Skeletal muscle satellite cell (primary cell): ENCODE measurements at regions not wholly inside any gene's neighbourhood (a gene's known extent, or its start where the extent isn't known, plus 50 kb on each side); places are given as distances from the start of the nearest gene placed in this dataset.

Experiments
- H3K27me3 ChIP-seq: 2 replicates; pipeline ENCODE4 v1.7.0; 2013; ENCODE audit warnings: low read length; ENCODE audit not compliant: control insufficient read depth, insufficient read depth
- H3K36me3 ChIP-seq: 2 replicates; pipeline ENCODE4 v1.7.0; 2013; ENCODE audit warnings: mild to moderate bottlenecking, control low read depth, low read length; ENCODE audit not compliant: insufficient read depth
- H3K4me1 ChIP-seq: 2 replicates; pipeline ENCODE4 v1.7.0; 2013; ENCODE audit warnings: low read length; ENCODE audit not compliant: control insufficient read depth, insufficient read depth
- H3K4me2 ChIP-seq: 2 replicates; pipeline ENCODE4 v1.7.0; 2013; ENCODE audit warnings: mild to moderate bottlenecking, low read length
- H3K4me3 ChIP-seq: 2 replicates; pipeline ENCODE4 v1.7.0; 2013; ENCODE audit warnings: low read length
- H3K9ac ChIP-seq: 2 replicates; pipeline ENCODE4 v1.7.0; 2013; ENCODE audit warnings: mild to moderate bottlenecking, low read depth, low read length, moderate library complexity
- H3K9me3 ChIP-seq: replicated peaks from 2 replicates; pipeline ENCODE4 v1.7.0; 2013; ENCODE audit warnings: mild to moderate bottlenecking, control low read depth, low read length

DNA sequence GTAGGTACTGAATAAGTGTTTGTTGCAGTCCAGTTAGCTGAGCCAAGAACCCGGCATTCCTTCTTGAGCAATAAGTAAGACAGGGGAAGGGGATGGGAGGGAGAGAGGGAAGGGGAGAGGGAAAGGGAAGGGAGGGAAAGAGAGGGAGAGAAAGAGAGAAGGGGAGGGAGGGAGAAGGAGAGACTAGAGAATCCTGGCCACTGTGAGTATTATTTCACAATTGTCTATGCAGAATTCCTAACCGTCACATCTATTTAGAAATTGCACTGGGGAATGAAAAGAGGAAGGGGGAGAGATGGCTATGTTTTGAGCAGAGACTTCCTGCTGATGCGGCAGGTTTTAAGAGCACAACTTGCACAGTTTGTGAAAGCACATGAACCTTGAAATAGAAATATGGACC lies 251.4 kb upstream of the ZMIZ1 start:
- peaks cover 66% of the 10 kb centered on the region for H3K27me3 ChIP-seq
- H3K36me3 ChIP-seq = no peaks in the 10 kb centered on the region
- H3K4me3 ChIP-seq = no peak overlapping the region
- no peaks in the 10 kb centered on the region for H3K4me1 ChIP-seq
- no peak overlapping the region for H3K9ac ChIP-seq
- H3K9me3 ChIP-seq = no peaks in the 10 kb centered on the region
- H3K4me2 ChIP-seq = no peak overlapping the region

DNA sequence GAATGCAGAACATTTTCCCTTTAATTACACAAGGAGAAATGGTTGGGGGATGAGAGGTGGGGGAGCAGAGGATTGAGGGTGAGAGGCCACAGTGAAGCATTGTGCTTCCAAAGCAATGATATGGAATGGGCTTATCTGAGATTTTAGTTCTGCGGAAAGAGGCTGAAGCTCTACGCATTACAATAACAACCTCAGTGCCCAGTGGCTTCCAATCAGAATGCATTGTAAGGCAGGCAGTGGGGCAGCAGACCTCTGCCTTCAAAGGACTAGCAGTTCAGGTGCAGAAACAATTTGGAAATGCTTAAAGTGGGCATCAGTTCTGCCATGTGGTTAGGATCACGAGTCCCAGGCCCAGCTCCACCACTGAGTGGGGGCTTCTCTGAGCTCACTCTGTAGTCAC lies 251.0 kb upstream of the ZMIZ1 start:
- H3K9me3 ChIP-seq = no peaks in the 10 kb centered on the region
- no peaks in the 10 kb centered on the region for H3K36me3 ChIP-seq
- no peak overlapping the region for H3K4me2 ChIP-seq
- H3K4me1 ChIP-seq = no peaks in the 10 kb centered on the region
- no peak overlapping the region for H3K9ac ChIP-seq
- no peak overlapping the region for H3K4me3 ChIP-seq
- H3K27me3 ChIP-seq = peaks cover 67% of the 10 kb centered on the region

- Histone ChIP-seq H3K4me2 (no peak overlapping the region), H3K9ac (no peak overlapping the region), H3K9me3 (no peaks in the 10 kb centered on the region), H3K4me1 (no peaks in the 10 kb centered on the region), H3K4me3 (no peak overlapping the region), H3K36me3 (no peaks in the 10 kb centered on the region), H3K27me3 (peaks cover 56% of the 10 kb centered on the region)
These were observed 249.3 kb upstream of the ZMIZ1 start for GRCh38 chr10:78819361-78820006.

DNA sequence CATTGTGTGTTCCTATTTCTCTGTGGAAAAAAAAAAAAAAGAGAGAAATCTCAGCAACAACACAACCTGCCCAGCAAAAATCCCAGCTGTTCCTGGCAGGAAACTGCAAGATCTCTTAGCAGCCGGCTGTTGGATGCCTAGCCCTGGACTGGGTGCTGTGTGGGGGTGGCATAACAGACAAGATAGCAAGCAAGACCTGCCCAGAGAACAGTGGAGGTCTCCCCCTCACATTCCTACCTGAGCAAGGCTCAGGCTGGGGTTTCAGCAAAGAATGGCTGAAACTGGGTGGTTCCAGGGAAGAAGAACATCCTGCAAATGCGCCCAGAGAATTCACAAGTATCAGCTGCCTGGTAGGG lies 248.8 kb upstream of the ZMIZ1 start:
- Histone ChIP-seq H3K9me3 (no peaks in the 10 kb centered on the region), H3K27me3 (peaks cover 51% of the 10 kb centered on the region), H3K4me1 (no peaks in the 10 kb centered on the region), H3K4me3 (no peak overlapping the region), H3K36me3 (no peaks in the 10 kb centered on the region), H3K4me2 (no peak overlapping the region), H3K9ac (no peak overlapping the region)

- H3K9ac ChIP-seq = no peak overlapping the region
- no peaks in the 10 kb centered on the region for H3K9me3 ChIP-seq
- H3K4me1 ChIP-seq = no peaks in the 10 kb centered on the region
- H3K4me3 ChIP-seq = no peak overlapping the region
- H3K27me3 ChIP-seq = peaks cover 43% of the 10 kb centered on the region
- no peaks in the 10 kb centered on the region for H3K36me3 ChIP-seq
- no peak overlapping the region for H3K4me2 ChIP-seq
These were observed 247.7 kb upstream of the ZMIZ1 start for GRCh38 chr10:78821052-78821451.

DNA sequence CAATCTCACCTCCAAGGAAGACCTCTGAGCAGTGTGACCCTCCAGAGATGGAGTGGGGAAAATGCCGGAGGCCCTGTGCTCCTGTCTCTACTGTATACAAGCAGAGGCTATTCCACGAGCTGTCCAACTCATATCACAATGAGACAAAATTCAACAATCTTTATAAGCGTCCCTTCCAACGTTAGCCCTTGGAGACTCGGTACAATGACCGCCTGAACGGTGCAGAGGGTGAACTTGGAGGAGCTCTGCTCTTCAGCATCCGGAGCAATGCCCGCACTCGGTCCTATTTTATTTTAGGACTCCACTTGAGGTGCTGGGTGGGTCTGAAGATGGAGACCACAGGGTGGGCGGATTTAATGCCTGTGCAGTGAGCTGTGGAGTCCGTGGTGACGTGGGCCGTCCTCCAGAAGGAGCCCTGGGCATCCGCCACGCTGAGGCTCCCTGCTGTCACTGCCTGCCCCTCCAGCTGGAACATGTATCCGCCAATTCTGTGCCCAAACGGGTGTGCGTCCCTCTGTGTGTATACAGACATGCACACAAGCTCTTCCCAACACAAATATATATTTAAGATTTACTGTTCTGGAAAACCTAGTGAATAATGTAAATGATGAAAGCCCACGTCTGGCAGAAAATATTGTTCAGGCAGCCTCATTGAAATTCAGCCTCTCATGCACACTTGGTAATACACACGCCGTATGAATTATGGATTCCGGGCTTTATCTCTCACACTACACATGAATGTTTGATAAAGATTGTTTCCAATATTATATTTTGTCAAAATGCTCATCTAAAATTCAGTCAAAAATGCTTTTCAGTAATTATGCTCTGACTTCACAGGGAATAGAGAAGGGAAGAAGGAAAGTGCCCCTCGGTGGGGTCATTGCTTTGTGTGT lies 239.9 kb upstream of the ZMIZ1 start:
- Histone ChIP-seq H3K4me3 (no peak overlapping the region), H3K9me3 (no peaks in the 10 kb centered on the region), H3K4me2 (no peak overlapping the region), H3K36me3 (no peaks in the 10 kb centered on the region), H3K4me1 (peaks cover 7% of the 10 kb centered on the region), H3K9ac (no peak overlapping the region), H3K27me3 (peaks cover 41% of the 10 kb centered on the region)

DNA sequence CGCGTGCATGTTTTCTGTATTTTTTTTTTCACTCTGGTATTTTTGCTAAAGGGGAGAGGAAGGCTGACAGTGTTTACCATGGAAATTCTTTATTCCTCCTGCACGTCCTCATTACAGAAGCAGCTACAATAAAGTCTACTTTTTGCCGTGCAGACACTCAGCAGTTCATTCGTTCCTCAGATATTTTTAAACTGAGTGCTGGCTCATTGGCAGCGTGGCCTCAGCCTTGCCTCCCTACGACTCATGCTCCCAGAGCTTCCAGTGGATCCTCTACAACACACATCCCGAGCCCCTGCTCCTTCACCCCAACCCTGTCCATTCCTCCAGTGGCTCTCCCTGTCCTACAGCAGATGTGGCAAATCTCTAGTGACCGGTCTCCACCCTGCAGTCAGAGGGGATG lies 239.2 kb upstream of the ZMIZ1 start:
- H3K36me3 ChIP-seq = no peaks in the 10 kb centered on the region
- no peak overlapping the region for H3K9ac ChIP-seq
- H3K4me3 ChIP-seq = no peak overlapping the region
- no peaks in the 10 kb centered on the region for H3K9me3 ChIP-seq
- peaks cover 7% of the 10 kb centered on the region for H3K4me1 ChIP-seq
- no peak overlapping the region for H3K4me2 ChIP-seq
- peaks cover 41% of the 10 kb centered on the region for H3K27me3 ChIP-seq

DNA sequence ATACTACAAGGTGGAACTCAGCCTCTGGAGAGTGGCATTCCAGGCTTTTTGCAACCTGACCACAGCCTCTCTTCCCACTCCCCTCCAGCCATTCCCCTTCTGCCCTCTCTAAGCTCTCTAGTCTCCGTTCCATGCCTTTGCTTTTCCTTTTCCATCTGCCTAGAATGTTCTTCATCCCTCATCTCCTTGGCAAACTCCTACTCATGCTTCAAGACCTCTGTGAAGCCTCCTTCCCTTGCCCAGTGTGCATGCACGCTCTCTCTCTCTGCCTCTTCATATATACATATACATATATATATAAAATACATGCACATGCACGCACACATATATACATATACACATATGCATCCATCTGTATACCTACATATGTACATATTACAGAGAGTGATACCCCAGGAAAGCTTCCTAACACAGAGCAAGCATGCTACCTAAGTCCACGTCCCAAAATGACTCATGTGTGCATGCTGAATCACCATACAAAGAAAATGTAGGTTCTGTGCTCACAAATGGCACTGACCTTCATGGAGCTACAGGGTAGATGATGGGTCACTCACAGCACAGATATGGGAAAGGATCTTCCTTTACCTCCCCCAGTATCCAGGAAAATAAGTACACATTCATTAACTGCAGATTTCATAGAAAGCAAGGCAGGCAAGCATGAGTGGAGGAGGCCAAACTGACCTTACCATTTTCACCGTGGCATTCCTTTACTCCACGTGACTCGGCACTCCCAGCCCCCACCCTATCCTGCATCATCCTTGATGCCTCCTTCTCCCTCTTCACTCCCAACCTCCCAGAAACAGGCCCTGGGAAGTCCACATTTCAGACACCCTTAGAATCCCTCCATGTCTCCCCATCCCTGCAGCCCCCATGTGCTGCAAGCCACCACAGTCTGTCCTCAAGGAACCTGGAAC lies 238.4 kb upstream of the ZMIZ1 start:
- Histone ChIP-seq H3K9me3 (no peaks in the 10 kb centered on the region), H3K4me1 (peaks cover 7% of the 10 kb centered on the region), H3K9ac (no peak overlapping the region), H3K4me2 (no peak overlapping the region), H3K36me3 (no peaks in the 10 kb centered on the region), H3K27me3 (peaks cover 45% of the 10 kb centered on the region), H3K4me3 (no peak overlapping the region)

DNA sequence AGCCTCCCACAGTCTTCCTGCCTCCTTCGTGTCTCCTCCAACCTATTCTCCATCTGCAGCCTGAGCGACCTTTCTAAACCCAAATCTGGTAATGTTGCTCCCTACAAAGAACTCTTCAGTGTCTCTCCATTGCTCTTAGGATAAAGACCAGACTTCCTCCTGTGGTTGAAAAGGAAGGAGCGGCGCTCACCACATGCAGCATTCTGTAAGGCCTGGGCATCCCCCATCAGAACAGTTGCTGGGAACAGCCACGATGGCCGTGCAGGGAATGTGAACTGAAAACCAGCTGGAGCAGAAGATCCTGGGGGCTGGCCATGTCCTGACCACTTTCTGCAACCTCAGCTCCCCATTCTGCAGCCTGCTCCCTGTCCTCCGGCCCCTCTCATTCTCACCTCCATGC lies 237.8 kb upstream of the ZMIZ1 start:
- Histone ChIP-seq H3K9ac (no peak overlapping the region), H3K4me1 (peaks cover 7% of the 10 kb centered on the region), H3K4me2 (no peak overlapping the region), H3K36me3 (no peaks in the 10 kb centered on the region), H3K27me3 (peaks cover 51% of the 10 kb centered on the region), H3K4me3 (no peak overlapping the region), H3K9me3 (no peaks in the 10 kb centered on the region)

DNA sequence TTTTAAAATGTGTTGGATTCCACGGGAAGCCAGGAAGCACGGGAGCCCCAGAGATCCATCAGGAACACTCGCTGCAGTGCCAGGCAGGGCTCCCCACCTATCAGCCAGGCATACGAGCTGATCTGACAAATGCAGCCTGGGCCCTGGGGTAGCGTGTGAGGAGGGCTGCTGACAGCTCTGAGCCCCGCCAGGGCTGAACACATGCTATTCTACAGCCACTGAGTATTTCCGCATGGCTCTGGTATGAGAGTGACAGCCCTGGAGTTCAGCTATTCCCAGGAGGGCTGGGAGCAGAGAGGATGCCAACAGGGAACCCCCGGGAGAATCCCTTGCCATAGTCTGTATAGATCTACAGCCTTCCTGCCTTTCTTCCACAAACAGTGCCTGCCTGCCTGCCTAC lies 237.3 kb upstream of the ZMIZ1 start:
- H3K9ac ChIP-seq = no peak overlapping the region
- peaks cover 7% of the 10 kb centered on the region for H3K4me1 ChIP-seq
- H3K36me3 ChIP-seq = no peaks in the 10 kb centered on the region
- H3K4me3 ChIP-seq = no peak overlapping the region
- no peak overlapping the region for H3K4me2 ChIP-seq
- peaks cover 50% of the 10 kb centered on the region for H3K27me3 ChIP-seq
- no peaks in the 10 kb centered on the region for H3K9me3 ChIP-seq

- peaks cover 50% of the 10 kb centered on the region for H3K27me3 ChIP-seq
- H3K36me3 ChIP-seq = no peaks in the 10 kb centered on the region
- H3K9me3 ChIP-seq = no peaks in the 10 kb centered on the region
- H3K4me2 ChIP-seq = no peak overlapping the region
- peaks cover 7% of the 10 kb centered on the region for H3K4me1 ChIP-seq
- no peak overlapping the region for H3K4me3 ChIP-seq
- no peak overlapping the region for H3K9ac ChIP-seq
These were observed 236.5 kb upstream of the ZMIZ1 start for GRCh38 chr10:78832281-78832680.
